K562 (cell line): ENCODE measurements at regions not wholly inside any gene's neighbourhood (a gene's known extent, or its start where the extent isn't known, plus 50 kb on each side); places are given as distances from the start of the nearest gene placed in this dataset.

ENCODE experiments used
- ATAC-seq: fragments of 200-7000 bp; cut with Tn5 transposase; 3 replicates; pipeline ENCODE4 v1.9.1; 2020; ENCODE audit warnings: moderate library complexity
- BruUV-seq: library from RNA; stranded (reverse); fragments of 400-500 nt; replicated peaks from 2 replicates; lab custom pipeline; 2021; lab: Mats Ljungman, UMichigan
- CTCF ChIA-PET: fragments of 300-600 bp; formaldehyde crosslinking; extraction: SDS; loops from one replicate; lab custom pipeline; 2021; ENCODE audit warnings: low intra/inter-chr PET ratio; lab: Yijun Ruan, JAX
- POLR2A ChIA-PET: fragments of 300-600, 350-650 bp; sonication (Branson Sonifier 250); formaldehyde crosslinking; extraction: SDS; loops from one replicate; lab custom pipeline; 2021; ENCODE audit warnings: antibody characterized with exemption, inconsistent platforms; lab: Yijun Ruan, JAX
- DNase-seq, 4 experiments: peaks; one replicate each; pipeline versions ENCODE4 v3.0.0 to v3.0.0-alpha.2; 2011 to 2018; ENCODE audit warnings: low spot score in 3 of 4, mixed read lengths in 3 of 4; ENCODE audit errors: extremely low read depth in 1 of 4
- FAIRE-seq: peaks from 2 replicates; lab custom pipeline; 2011; peaks lifted over from hg19 to GRCh38; lab: Jason Lieb, UNC
- H2AFZ ChIP-seq: 2 replicates; pipeline ENCODE4 v1.6.0; 2011; ENCODE audit warnings: low read depth, low read length, control low read depth, inconsistent platforms
- H3K27ac ChIP-seq: fragments of 200-600 bp; 3 replicates; pipeline ENCODE4 v1.8.0; 2011; ENCODE audit warnings: low read depth, mild to moderate bottlenecking, control low read depth, inconsistent platforms, low read length, moderate library complexity, mixed read lengths; ENCODE audit errors: extremely low read depth
- H3K27me3 ChIP-seq, 2 experiments: fragments of 300-600 bp in 1 of 2; 2 replicates in 1 of 2; 3 replicates in 1 of 2; pipeline versions ENCODE4 v1.6.0 to v1.8.0; 2011; ENCODE audit warnings: inconsistent platforms in 2 of 2, low read length in 2 of 2, mild to moderate bottlenecking in 1 of 2, mixed read lengths in 1 of 2, moderate library complexity in 1 of 2; ENCODE audit not compliant: control insufficient read depth in 2 of 2, insufficient read depth in 2 of 2
- H3K36me3 ChIP-seq: fragments of 300-600 bp; 3 replicates; pipeline ENCODE4 v1.8.0; 2011; ENCODE audit warnings: mild to moderate bottlenecking, low read length, inconsistent platforms; ENCODE audit not compliant: control insufficient read depth, insufficient read depth
- H3K4me1 ChIP-seq, 2 experiments: fragments of 200-600 bp in 1 of 2; replicated peaks in 1 of 2; 2 replicates in 1 of 2; 3 replicates in 1 of 2; pipeline versions ENCODE4 v1.5.1 to v1.8.0; 2011; ENCODE audit warnings: inconsistent platforms in 2 of 2, low read length in 2 of 2, mild to moderate bottlenecking in 1 of 2, mixed read lengths in 1 of 2, moderate library complexity in 1 of 2; ENCODE audit not compliant: control insufficient read depth in 2 of 2, insufficient read depth in 2 of 2
- H3K4me2 ChIP-seq: 2 replicates; pipeline ENCODE4 v1.6.1; 2011; ENCODE audit warnings: low read length, control low read depth, inconsistent platforms, mixed read lengths; ENCODE audit not compliant: insufficient read depth
- H3K4me3 ChIP-seq: fragments of 200-600 bp; sonication (generic), shearing (Covaris generic); 2 replicates; pipeline ENCODE4 v1.5.1; 2016; ENCODE audit warnings: control low read depth, inconsistent platforms
- H3K79me2 ChIP-seq: fragments of 200-600 bp; 3 replicates; pipeline ENCODE4 v1.8.0; 2011; ENCODE audit warnings: low read length, inconsistent platforms; ENCODE audit not compliant: control insufficient read depth, insufficient read depth
- H3K9ac ChIP-seq, 2 experiments: 2 replicates each; pipeline versions ENCODE4 v1.6.0 to v1.6.1; 2011; ENCODE audit warnings: low read depth in 2 of 2, low read length in 2 of 2, control low read depth in 1 of 2, inconsistent platforms in 1 of 2, mild to moderate bottlenecking in 1 of 2, mixed read lengths in 1 of 2; ENCODE audit not compliant: insufficient read depth in 1 of 2
- H3K9me1 ChIP-seq: one replicate; pipeline ENCODE4 v1.6.0; 2011; ENCODE audit warnings: inconsistent platforms, mild to moderate bottlenecking, low read length, moderate library complexity; ENCODE audit not compliant: control insufficient read depth, insufficient read depth
- H3K9me3 ChIP-seq: replicated peaks from 2 replicates; pipeline ENCODE4 v1.5.1; 2011; ENCODE audit warnings: low read depth, low read length, inconsistent platforms; ENCODE audit not compliant: control insufficient read depth, insufficient read depth
- H4K20me1 ChIP-seq: replicated peaks from 2 replicates; pipeline ENCODE4 v1.6.1; 2011; ENCODE audit warnings: low read length, inconsistent platforms, mixed read lengths; ENCODE audit not compliant: control insufficient read depth, insufficient read depth
- CUX1 ChIP-seq: fragments of 200-800 bp; sonication (Bioruptor generic); IDR thresholded peaks from 2 replicates; pipeline ENCODE4 v1.6.1; 2016; ENCODE audit warnings: missing genetic modification characterization, missing compliant biosample characterization
- GTF2F1 ChIP-seq: IDR thresholded peaks from 2 replicates; pipeline ENCODE4 v1.6.1; 2011; ENCODE audit warnings: low read depth, low read length, improper control_type of control experiment
- LARP7 ChIP-seq: fragments of 450-650 bp; IDR thresholded peaks from 2 replicates; pipeline ENCODE4 v1.6.1; 2016
- PRPF4 ChIP-seq: fragments of 200-400 bp; formaldehyde crosslinking; IDR thresholded peaks from one replicate; pipeline ENCODE4 v1.6.1; 2017; ENCODE audit warnings: low read length, low read depth, mild to moderate bottlenecking; ENCODE audit not compliant: insufficient read depth, poor library complexity, severe bottlenecking
- SOX6 ChIP-seq: fragments of 450-650 bp; IDR thresholded peaks from 2 replicates; pipeline ENCODE4 v1.6.1; 2014; ENCODE audit warnings: mild to moderate bottlenecking
- ZBTB7A ChIP-seq: IDR thresholded peaks from 2 replicates; pipeline ENCODE4 v1.6.1; 2011; ENCODE audit warnings: low read depth, mild to moderate bottlenecking, low read length, moderate library complexity, borderline replicate concordance; ENCODE audit not compliant: control insufficient read depth
- ZKSCAN3 ChIP-seq: fragments of 250-450 bp; sonication (Bioruptor Pico); IDR thresholded peaks from 2 replicates; pipeline ENCODE4 v1.4.0; 2020
- ZNF384 ChIP-seq: IDR thresholded peaks from 2 replicates; pipeline ENCODE4 v1.6.1; 2012; ENCODE audit warnings: low read depth, low read length, improper control_type of control experiment
- WGBS: fragments of 100-300 bp; shearing (Covaris generic); methylation state at CpG from one replicate; pipeline ENCODE4 v1.1.6; 2016; ENCODE audit warnings: low coverage, mixed read lengths; ENCODE audit not compliant: insufficient coverage; ENCODE audit errors: missing lambda C conversion rate; 5-methylcytosine and 5-hydroxymethylcytosine counted together
- in situ Hi-C: fragments of 300-500 bp; cut with MboI; formaldehyde crosslinking; loops from 4 replicates; pipeline ENCODE4 v1.15.0; 2018; ENCODE audit warnings: inconsistent platforms, mixed read lengths
- intact Hi-C: fragments of 100-400 bp; cut with micrococcal nuclease; formaldehyde crosslinking; loops from 2 replicates; pipeline ENCODE4 v1.14.2; 2022

GRCh38 chr22:49716441-49716840 lies 111.2 kb downstream of the BRD1 start:
- Histone ChIP-seq H3K36me3 (no peaks in the 10 kb centered on the region), H3K79me2 (no peaks in the 10 kb centered on the region), H3K4me2 (no peak overlapping the region), H3K4me3 (no peak overlapping the region), H4K20me1 (peaks cover 4% of the 10 kb centered on the region; the same call in 1 of the 2 replicates), H3K4me1 (peaks cover 0 to 3% of the 10 kb centered on the region in 2 experiments; a peak in 2 of 5 replicates), H3K27ac (no peak overlapping the region), H3K9ac (no peak overlapping the region), H3K27me3 (peaks cover 9 to 80% of the 10 kb centered on the region in 2 experiments; a peak in 4 of 5 replicates), H2AFZ (no peak overlapping the region), H3K9me3 (no peaks in the 10 kb centered on the region; the same call in 1 of the 2 replicates), H3K9me1 (no peaks in the 10 kb centered on the region)
- no TSS peak for BruUV-seq
- FAIRE-seq (no peak), ATAC-seq (no peak), DNase-seq (no peak)
- POLR2A ChIA-PET, result no interaction called here
- CTCF ChIA-PET, result no interaction called here
- in situ Hi-C loops (no loop called here), intact Hi-C loops (no loop called here)
- 0% methylated on average over 4 of the region's 12 CpGs for WGBS
- TF ChIP-seq ZBTB7A (no peak), ZKSCAN3 (CRISPR knock-in tag) (no peak), CUX1 (CRISPR knock-in tag) (no peak), GTF2F1 (no peak), ZNF384 (no peak), PRPF4 (no peak), LARP7 (no peak), SOX6 (no peak)
